Thoracic aorta (tissue), 2 donors: ENCODE measurements at regions not wholly inside any gene's neighbourhood (a gene's known extent, or its start where the extent isn't known, plus 50 kb on each side); places are given as distances from the start of the nearest gene placed in this dataset.
A peak's percentile ranks its signal among the peaks of the same experiment; 100 is the strongest.
"Not testable (repeated sequence)": the region's sequence is repeated elsewhere in the genome, so short reads cannot be mapped to it uniquely, and the experiment has no call there.

Source experiments
- ATAC-seq: fragments of 150-250 bp; one replicate; pipeline ENCODE4 v1.8.0; 2017; ENCODE audit warnings: low read depth; ENCODE audit not compliant: insufficient number of reproducible peaks, low FRiP score
- DNase-seq: peaks from one replicate; pipeline ENCODE4 v3.0.0-alpha.2; 2020; ENCODE audit warnings: low spot score
- H3K27ac ChIP-seq, 2 donors: fragments of 200-600 bp; sonication (generic); 1 replicate in 1 of 2; 2 replicates in 1 of 2; pipeline ENCODE4 v1.5.1; 2016; ENCODE audit warnings: mild to moderate bottlenecking in 2 of 2, moderate library complexity in 2 of 2
- H3K27me3 ChIP-seq: fragments of 200-600 bp; sonication (generic); replicated peaks from 2 replicates; pipeline ENCODE4 v1.6.0; 2016; ENCODE audit warnings: mild to moderate bottlenecking; ENCODE audit not compliant: insufficient read depth
- H3K36me3 ChIP-seq: fragments of 200-600 bp; sonication (generic); one replicate; pipeline ENCODE4 v1.5.1; 2016
- H3K4me1 ChIP-seq, 2 donors: fragments of 200-600 bp; sonication (generic); 1 replicate in 1 of 2; 2 replicates in 1 of 2; pipeline versions ENCODE4 v1.5.1 to v1.6.0; 2016; ENCODE audit warnings: low read depth in 2 of 2, mild to moderate bottlenecking in 1 of 2; ENCODE audit not compliant: control insufficient read depth in 1 of 2
- H3K4me3 ChIP-seq: fragments of 200-600 bp; sonication (generic); 2 replicates; pipeline ENCODE4 v1.5.1; 2016; ENCODE audit warnings: mild to moderate bottlenecking
- H3K9me3 ChIP-seq: fragments of 200-600 bp; sonication (generic); 2 replicates; pipeline ENCODE4 v1.5.1; 2016
- TF ChIP-seq, protein P1 (sequence below): fragments of 200-600 bp; sonication (generic); IDR thresholded peaks from one replicate; pipeline ENCODE4 v1.5.1; 2019; ENCODE audit warnings: antibody characterized with exemption

DNA sequence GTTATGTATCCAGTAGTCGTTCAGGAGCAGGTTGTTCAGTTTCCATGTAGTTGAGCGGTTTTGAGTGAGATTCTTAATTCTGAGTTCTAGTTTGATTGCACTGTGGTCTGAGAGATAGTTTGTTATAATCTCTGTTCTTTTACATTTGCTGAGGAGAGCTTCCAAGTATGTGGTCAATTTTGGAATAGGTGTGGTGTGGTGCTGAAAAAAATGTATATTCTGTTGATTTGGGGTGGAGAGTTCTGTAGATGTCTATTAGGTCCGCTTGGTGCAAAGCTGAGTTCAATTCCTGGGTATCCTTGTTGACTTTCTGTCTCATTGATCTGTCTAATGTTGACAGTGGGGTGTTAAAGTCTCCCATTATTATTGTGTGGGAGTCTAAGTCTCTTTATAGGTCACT is 68.6 kb upstream of the IZUMO1R start:
- DNase-seq, H3K27me3 ChIP-seq, H3K27ac ChIP-seq, H3K36me3 ChIP-seq, H3K4me1 ChIP-seq, ATAC-seq, H3K4me3 ChIP-seq: not testable (repeated sequence)
- H3K9me3 ChIP-seq, result peaks cover 23% of the 10 kb centered on the region

DNA sequence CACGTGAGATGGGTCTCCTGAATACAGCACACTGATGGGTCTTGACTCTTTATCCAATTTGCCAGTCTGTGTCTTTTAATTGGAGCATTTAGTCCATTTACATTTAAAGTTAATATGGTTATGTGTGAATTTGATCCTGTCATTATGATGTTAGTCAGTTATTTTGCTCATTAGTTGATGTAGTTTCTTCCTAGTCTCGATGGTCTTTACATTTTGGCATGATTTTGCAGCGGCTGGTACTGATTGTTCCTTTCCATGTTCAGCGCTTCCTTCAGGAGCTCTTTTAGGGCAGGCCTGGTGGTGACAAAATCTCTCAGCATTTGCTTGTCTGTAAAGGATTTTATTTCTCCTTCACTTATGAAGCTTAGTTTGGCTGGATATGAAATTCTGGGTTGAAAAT is 68.0 kb upstream of the IZUMO1R start:
- H3K4me1 ChIP-seq, ATAC-seq, H3K27ac ChIP-seq, H3K36me3 ChIP-seq, H3K4me3 ChIP-seq, DNase-seq, H3K27me3 ChIP-seq: not testable (repeated sequence)
- H3K9me3 ChIP-seq, result peaks cover 23% of the 10 kb centered on the region

DNA sequence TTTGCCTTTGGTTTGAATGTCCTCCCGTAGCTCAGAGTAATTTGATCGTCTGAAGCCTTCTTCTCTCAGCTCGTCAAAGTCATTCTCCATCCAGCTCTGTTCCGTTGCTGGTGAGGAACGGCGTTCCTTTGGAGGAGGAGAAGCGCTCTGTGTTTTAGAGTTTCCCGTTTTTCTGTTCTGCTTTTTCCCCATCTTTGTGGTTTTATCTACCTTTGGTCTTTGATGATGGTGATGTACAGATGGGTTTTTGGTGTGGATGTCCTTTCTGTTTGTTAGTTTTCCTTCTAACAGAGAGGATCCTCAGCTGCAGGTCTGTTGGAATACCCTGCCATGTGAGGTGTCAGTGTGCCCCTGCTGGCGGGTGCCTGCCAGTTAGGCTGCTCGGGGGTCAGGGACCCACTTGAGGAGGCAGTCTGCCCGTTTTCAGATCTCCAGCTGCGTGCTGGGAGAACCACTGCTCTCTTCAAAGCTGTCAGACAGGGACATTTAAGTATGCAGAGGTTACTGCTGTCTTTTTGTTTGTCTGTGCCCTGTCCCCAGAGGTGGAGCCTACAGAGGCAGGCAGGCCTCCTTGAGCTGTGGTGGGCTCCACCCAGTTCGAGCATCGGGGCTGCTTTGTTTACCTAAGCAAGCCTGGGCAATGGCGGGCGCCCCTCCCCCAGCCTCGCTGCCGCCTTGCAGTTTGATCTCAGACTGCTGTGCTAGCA is 66.8 kb upstream of the IZUMO1R start:
- H3K4me3 ChIP-seq, H3K4me1 ChIP-seq, ATAC-seq, H3K36me3 ChIP-seq, H3K27me3 ChIP-seq, H3K27ac ChIP-seq: not testable (repeated sequence)
- DNase-seq, result peak; percentile 9
- H3K9me3 ChIP-seq, result peaks cover 23% of the 10 kb centered on the region

DNA sequence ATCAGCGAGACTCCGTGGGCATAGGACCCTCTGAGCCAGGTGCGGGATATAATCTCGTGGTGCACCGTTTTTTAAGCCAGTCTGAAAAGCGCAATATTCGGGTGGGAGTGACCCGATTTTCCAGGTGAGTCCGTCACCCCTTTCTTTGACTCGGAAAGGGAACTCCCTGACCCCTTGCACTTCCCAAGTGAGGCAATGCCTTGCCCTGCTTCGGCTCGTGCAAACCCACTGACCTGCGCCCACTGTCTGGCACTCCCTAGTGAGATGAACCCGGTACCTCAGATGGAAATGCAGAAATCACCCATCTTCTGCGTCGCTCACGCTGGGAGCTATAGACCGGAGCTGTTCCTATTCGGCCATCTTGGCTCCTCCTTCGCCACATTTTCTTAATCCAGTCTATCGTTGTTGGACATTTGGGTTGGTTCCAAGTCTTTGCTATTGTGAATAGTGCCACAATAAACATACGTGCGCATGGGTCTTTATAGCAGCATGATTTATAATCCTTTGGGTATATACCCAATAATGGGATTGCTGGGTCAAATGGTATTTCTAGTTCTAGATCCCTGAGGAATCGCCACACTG is 66.1 kb upstream of the IZUMO1R start:
- not testable (repeated sequence) for H3K4me1 ChIP-seq

DNA sequence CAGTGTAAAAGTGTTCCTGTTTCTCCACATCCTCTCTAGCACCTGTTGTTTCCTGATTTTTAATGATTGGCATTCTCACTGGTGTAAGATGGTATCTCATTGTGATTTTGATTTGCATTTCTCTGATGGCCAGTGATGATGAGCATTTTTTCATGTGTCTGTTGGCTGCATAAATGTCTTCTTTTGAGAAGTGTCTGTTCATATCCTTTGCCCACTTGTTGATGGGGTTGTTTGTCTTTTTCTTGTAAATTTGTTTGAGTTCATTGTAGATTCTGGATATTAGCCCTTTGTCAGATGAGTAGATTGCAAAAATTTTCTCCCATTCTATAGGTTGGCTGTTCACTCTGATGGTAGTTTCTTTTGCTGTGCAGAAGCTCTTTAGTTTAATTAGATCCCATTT is 65.6 kb upstream of the IZUMO1R start:
- not testable (repeated sequence) for H3K27ac ChIP-seq, DNase-seq, H3K27me3 ChIP-seq, H3K36me3 ChIP-seq, ATAC-seq, H3K4me1 ChIP-seq, H3K4me3 ChIP-seq
- peaks cover 23% of the 10 kb centered on the region for H3K9me3 ChIP-seq

More for the DNA sequence above, 66.1 kb upstream of the IZUMO1R start:
- not testable (repeated sequence) for ATAC-seq, H3K4me3 ChIP-seq, H3K36me3 ChIP-seq, H3K27ac ChIP-seq, H3K27me3 ChIP-seq
- peaks cover 23% of the 10 kb centered on the region for H3K9me3 ChIP-seq
- DNase-seq, result peak; percentile 5

DNA sequence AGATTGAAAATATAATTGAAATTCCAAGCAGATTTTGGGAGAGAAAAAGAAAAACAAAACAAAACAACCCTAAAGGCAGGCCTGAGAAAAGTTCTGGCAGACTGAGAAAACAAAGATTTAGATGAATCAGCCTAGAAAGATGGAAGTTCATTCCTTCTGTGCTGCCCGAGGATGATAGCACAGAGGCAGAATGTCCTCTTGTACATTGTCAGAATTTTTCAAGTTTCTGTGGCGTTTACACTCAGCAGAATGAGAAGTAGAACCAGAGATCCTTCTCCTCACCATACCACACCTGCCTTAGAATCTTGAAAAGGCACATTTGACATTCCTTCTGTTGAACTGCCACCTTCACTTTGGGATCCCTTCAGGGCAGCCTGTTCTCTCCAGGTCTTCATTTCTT is 62.5 kb upstream of the IZUMO1R start:
- TF ChIP-seq, protein P1, sequence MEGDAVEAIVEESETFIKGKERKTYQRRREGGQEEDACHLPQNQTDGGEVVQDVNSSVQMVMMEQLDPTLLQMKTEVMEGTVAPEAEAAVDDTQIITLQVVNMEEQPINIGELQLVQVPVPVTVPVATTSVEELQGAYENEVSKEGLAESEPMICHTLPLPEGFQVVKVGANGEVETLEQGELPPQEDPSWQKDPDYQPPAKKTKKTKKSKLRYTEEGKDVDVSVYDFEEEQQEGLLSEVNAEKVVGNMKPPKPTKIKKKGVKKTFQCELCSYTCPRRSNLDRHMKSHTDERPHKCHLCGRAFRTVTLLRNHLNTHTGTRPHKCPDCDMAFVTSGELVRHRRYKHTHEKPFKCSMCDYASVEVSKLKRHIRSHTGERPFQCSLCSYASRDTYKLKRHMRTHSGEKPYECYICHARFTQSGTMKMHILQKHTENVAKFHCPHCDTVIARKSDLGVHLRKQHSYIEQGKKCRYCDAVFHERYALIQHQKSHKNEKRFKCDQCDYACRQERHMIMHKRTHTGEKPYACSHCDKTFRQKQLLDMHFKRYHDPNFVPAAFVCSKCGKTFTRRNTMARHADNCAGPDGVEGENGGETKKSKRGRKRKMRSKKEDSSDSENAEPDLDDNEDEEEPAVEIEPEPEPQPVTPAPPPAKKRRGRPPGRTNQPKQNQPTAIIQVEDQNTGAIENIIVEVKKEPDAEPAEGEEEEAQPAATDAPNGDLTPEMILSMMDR, result no peak
- Histone ChIP-seq H3K27me3 (no peaks in the 10 kb centered on the region), H3K4me3 (no peak overlapping the region), H3K4me1 (no peaks in the 10 kb centered on the region), H3K27ac (no peak overlapping the region), H3K9me3 (peaks cover 14% of the 10 kb centered on the region), H3K36me3 (no peaks in the 10 kb centered on the region)
- DNase-seq (no peak), ATAC-seq (no peak)

DNA sequence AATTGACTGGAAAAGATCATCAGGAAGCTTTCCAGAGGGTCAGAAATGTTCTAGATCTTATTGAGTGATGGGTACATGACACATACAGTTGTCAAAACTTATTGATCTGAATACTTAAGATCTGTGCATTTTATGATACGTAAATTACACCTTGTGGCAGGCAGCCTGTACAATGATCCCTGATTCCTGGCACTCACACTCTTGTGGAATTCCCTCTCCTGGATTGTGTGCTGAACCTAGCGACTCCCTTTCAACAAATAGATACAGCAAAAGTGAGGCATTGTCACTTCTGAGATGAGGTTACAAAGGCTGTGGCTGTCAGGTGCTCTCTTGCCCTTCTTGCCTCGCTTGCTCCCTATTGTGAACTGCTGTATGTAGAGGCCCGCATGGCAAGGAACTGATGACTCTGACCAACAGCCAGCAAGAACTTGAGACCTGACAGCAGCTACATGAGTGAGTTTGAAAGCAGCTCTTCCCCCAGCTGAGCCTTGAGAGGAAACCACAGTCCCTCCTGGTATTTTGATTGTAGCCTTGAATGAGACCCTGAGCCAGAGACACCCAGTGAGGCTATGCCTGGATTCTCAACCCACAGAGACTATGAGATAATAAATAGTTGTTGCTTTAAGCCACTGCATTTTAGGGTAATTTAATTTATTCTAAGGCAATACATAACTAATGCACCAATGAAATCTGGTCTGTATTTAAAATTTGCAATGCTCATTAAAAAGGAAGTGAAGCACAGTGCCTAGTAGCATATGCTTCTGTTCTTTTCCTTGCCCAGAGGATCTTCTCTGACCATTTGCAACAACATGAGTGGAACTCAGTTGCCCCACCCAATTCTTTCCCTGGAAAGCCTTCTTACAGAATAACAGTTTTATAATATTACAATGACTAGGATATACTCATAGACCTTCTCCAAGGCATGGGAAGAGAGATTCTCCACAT is 60.5 kb upstream of the IZUMO1R start:
- DNase-seq (no peak), ATAC-seq (no peak)
- Histone ChIP-seq H3K36me3 (no peaks in the 10 kb centered on the region), H3K27me3 (no peaks in the 10 kb centered on the region), H3K4me1 (no peaks in the 10 kb centered on the region), H3K4me3 (no peak overlapping the region), H3K9me3 (peaks cover 6% of the 10 kb centered on the region), H3K27ac (no peak overlapping the region)
- TF ChIP-seq, protein P1, result no peak
